Left ventricle myocardium inferior (tissue), 1 donor: ENCODE measurements at regions not wholly inside any gene's neighbourhood (a gene's known extent, or its start where the extent isn't known, plus 50 kb on each side); places are given as distances from the start of the nearest gene placed in this dataset.

Experiments
- DNase-seq: peaks from one replicate; pipeline ENCODE4 v3.0.0-alpha.2; 2020
- H3K27ac ChIP-seq: fragments of 200-600 bp; replicated peaks from 2 replicates; pipeline ENCODE4 v1.8.0; 2021
- H3K27me3 ChIP-seq: fragments of 200-600 bp; 2 replicates; pipeline ENCODE4 v1.8.0; 2021; ENCODE audit warnings: low read depth
- H3K36me3 ChIP-seq: fragments of 200-600 bp; 2 replicates; pipeline ENCODE4 v1.8.0; 2021
- H3K4me1 ChIP-seq: fragments of 200-600 bp; 2 replicates; pipeline ENCODE4 v1.8.0; 2021
- H3K4me3 ChIP-seq: fragments of 200-600 bp; 2 replicates; pipeline ENCODE4 v1.8.0; 2021; ENCODE audit warnings: mild to moderate bottlenecking, moderate library complexity
- H3K9me3 ChIP-seq: fragments of 200-600 bp; replicated peaks from 2 replicates; pipeline ENCODE4 v1.8.0; 2021
- CTCF ChIP-seq: fragments of 200-600 bp; IDR thresholded peaks from 2 replicates; pipeline ENCODE4 v1.8.0; 2021; ENCODE audit warnings: antibody characterized with exemption, mild to moderate bottlenecking, borderline replicate concordance
- intact Hi-C: fragments of 100-400 bp; cut with micrococcal nuclease; formaldehyde crosslinking; loops from one replicate; pipeline ENCODE4 v1.11.0; 2022
- donor health status: DM: no; HTN: yes; CAD: no; lungs with severe emphysema.

DNA sequence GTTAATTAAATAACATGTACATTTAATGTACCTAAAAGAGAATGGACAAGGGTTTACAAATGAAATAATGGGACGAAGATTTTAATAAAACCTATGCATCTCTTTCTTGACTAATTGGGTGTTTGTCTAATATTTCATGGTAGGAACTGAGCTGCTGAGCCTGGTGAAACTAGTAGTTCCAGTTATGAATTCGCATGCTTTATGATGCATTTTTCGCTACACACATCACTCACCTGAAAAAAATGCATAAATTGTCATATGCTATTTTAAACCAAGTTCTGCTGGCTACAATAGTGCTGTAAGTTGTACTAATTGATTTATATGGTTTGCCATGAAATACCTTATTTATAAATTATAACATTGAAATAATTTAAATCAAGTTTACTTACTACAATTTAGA, 806.8 kb upstream of the SLITRK5 start:
- intact Hi-C loops, result no loop called here
- Histone ChIP-seq H3K4me1 (no peaks in the 10 kb centered on the region), H3K27ac (no peak overlapping the region), H3K4me3 (no peak overlapping the region), H3K9me3 (no peaks in the 10 kb centered on the region), H3K36me3 (no peaks in the 10 kb centered on the region), H3K27me3 (no peaks in the 10 kb centered on the region)
- TF ChIP-seq CTCF, result no peak
- DNase-seq, result no peak

- H3K27ac ChIP-seq, result no peak overlapping the region
- no peak for DNase-seq
- no peaks in the 10 kb centered on the region for H3K27me3 ChIP-seq
- H3K36me3 ChIP-seq, result no peaks in the 10 kb centered on the region
- no peak overlapping the region for H3K4me3 ChIP-seq
- no peaks in the 10 kb centered on the region for H3K4me1 ChIP-seq
- H3K9me3 ChIP-seq, result no peaks in the 10 kb centered on the region
- TF ChIP-seq CTCF, result peak; percentile 67
- intact Hi-C loops, result loop anchor here (5.0 kb wide), 1 partner anchor 402 kb away; no protein-coding TSS in a partner anchor
These were observed 800.7 kb upstream of the SLITRK5 start for GRCh38 chr13:86870444-86870843.

DNA sequence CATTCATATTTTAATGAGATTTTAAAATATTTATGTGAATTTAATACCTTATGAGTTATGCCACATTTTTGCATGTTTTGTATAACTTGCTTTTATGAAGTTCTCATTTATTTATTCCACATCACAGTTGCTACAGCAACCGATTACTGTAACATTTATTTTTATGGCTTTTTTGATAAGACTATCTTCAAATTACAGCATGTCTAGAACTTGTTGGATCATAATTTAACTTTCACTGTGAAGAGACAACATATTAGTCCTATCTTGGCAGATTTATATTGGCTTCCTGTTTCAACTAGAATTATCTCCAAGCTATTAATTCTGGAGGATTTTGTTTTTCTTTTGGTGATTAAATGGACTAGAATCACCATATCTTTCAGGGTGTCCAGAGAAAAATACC, 793.7 kb upstream of the SLITRK5 start:
- TF ChIP-seq CTCF, result no peak
- no peak overlapping the region for H3K4me3 ChIP-seq
- H3K36me3 ChIP-seq, result no peaks in the 10 kb centered on the region
- no peaks in the 10 kb centered on the region for H3K27me3 ChIP-seq
- intact Hi-C loops, result no loop called here
- no peaks in the 10 kb centered on the region for H3K4me1 ChIP-seq
- no peaks in the 10 kb centered on the region for H3K9me3 ChIP-seq
- H3K27ac ChIP-seq, result no peak overlapping the region
- no peak for DNase-seq

GRCh38 chr13:86878781-86879180, 792.4 kb upstream of the SLITRK5 start:
- no peak for DNase-seq
- TF ChIP-seq CTCF, result no peak
- Histone ChIP-seq H3K27me3 (no peaks in the 10 kb centered on the region), H3K27ac (no peak overlapping the region), H3K36me3 (no peaks in the 10 kb centered on the region), H3K4me1 (no peaks in the 10 kb centered on the region), H3K9me3 (no peaks in the 10 kb centered on the region), H3K4me3 (no peak overlapping the region)
- intact Hi-C loops, result no loop called here

- no peak overlapping the region for H3K27ac ChIP-seq
- no peak overlapping the region for H3K4me3 ChIP-seq
- no peaks in the 10 kb centered on the region for H3K9me3 ChIP-seq
- intact Hi-C loops, result no loop called here
- no peak for TF ChIP-seq CTCF
- no peak for DNase-seq
- no peaks in the 10 kb centered on the region for H3K27me3 ChIP-seq
- H3K4me1 ChIP-seq, result no peaks in the 10 kb centered on the region
- H3K36me3 ChIP-seq, result no peaks in the 10 kb centered on the region
These were observed 789.8 kb upstream of the SLITRK5 start for GRCh38 chr13:86881390-86881789.

GRCh38 chr13:86882107-86882506, 789.1 kb upstream of the SLITRK5 start:
- Histone ChIP-seq H3K27ac (no peak overlapping the region), H3K4me3 (no peak overlapping the region), H3K9me3 (no peaks in the 10 kb centered on the region), H3K27me3 (no peaks in the 10 kb centered on the region), H3K4me1 (no peaks in the 10 kb centered on the region), H3K36me3 (no peaks in the 10 kb centered on the region)
- no peak for TF ChIP-seq CTCF
- no peak for DNase-seq
- intact Hi-C loops, result no loop called here
